SW480 (cell line): ENCODE measurements at regions not wholly inside any gene's neighbourhood (a gene's known extent, or its start where the extent isn't known, plus 50 kb on each side); places are given as distances from the start of the nearest gene placed in this dataset.

Experiments used
- DNase-seq: peaks from one replicate; pipeline ENCODE4 v3.0.0-alpha.2; 2016; ENCODE audit warnings: low spot score

DNA sequence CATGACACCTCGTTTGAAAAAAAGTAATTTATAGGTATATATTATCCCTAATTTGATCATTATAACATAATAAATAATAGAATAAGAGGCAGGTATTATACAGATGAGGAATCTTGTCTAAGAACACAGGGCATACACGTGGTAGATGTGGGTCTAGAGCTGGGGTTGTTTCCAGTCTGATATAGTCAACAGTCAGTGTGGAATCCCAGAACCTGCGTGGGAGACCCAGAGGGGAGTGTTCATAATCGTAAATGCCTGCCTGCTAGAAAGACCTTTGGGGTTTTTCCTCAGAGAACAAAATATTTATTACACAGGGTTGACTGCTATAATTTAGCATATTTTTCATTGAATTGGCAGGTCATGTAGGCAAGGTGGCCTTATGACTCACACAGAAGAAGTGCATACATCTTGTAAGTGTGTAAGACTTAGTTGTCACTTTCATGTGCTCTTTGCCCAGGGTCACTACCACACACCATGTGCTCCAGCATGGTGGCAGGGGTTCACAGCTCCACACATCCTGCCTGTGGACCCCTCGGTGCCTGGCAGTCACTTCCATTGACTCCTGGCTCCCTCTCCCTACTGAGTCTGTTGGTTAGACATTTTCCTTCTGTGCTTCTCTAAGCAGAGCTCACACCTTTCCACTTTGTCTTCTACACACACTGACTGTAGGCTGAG is 94.9 kb upstream of the IKZF1 start:
- no peak for DNase-seq

DNA sequence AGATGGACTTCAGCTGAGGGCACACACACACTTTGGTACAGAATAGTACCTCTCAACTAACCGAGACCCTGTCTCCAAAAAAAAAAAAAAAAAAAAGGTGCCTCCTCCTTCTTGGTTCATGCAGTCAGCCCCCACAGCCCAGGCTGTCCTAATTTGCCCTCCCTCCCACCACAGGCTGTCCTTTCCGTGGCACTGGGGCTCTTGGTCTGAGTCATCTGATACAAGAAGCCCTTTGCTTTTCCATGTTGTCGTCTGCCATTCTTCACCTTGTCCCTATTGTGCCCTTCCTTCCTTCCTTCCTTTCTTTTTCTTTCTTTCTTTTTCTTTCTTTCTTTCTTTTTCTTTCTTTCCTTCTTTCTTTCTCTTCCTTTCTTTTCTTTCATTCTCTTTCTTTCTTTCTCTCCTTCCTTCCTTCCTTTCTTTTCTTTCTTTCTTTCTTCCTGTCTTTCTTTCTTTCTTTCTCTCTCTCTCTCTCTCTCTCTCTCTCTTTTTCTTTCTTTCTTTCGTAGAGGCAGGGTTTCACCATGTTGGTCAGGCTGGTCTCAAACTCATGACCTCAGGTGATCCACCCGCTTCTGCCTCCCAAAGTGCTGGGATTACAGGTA is 96.0 kb upstream of the IKZF1 start:
- no peak for DNase-seq

DNA sequence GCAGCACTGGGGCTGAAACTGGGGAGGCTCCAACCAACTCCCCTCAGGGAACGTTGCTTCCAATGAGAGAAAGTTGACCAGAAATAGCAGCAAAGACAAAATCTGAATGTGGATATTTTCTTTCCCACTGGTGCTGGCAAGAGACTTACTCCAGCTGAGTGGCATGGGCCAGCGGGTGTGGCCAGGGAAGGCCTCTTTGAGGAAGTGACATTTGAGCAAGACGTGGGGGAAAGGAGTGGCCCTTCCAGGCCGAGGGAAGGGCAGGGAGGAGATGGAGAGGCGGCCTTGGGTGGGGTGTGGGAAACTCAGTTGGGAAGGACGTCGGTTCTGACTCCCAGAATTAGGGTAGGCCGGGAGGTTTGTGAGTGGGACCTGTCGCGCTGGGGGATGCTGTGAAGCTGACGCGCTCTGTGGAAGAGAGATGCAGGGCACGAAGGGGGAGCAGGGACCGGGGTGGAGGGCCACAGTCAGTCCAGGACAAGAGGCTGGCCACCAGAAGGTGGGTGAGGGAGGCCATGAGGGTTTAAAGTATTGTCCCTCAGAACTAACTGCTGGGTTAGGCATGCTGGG is 96.7 kb upstream of the IKZF1 start:
- DNase-seq = no peak

DNA sequence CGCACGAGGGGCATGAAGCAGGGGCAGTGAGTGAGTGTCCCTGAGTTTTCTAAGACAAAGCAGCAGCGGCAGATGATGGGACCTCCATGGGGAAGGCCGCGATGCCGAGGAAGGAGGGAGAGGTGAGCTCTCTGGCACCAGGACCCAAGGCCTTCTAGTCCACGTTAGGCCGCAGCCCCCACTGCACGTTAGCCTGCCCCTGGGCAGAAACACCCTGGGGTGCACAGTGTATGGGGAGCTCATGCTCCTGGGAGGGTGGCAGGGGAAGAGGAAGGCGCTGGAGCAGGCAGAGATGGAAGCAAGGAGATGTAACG is 97.3 kb upstream of the IKZF1 start:
- DNase-seq = no peak

DNA sequence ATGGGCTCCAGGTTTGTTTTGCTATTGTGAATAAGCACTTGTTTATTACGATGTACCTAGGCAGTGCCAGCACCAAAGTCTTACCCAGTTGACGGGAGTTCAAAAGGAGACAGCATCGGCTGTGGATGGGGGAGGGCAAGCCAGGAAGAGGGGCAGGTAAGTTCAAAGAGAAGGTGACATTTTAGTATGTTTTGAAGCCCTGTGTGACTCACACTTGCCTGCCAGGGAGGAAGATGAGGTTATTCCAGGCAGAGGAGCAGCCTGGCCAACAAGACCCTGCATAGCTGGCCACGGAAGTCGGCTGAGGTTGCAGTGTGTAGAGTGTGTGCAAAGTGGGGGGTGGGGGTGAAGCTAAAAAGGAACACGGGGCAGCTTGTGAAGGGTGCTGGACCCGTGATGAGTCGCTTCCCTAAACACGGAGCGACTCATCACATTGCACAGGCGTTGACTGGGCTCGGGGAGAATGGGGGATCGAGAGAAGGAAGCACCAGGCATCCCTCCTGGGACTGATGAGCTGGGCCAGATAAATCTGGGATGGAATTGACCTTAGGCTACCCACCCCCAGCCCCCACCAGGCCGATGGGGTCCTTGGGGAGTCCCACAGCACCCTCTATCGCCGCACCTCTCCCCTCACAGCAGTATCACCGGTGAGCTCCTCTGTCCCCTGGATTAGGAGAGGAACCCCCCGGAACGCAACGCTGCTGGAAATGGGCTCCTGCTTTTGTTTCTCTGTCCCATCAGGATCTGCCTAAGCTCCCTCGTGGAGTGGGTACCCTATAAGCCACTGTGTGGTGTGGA is 97.9 kb upstream of the IKZF1 start:
- DNase-seq = peak; percentile 86

- DNase-seq = no peak
Measured at GRCh38 chr7:50205011-50205410, 99.5 kb upstream of the IKZF1 start.

DNA sequence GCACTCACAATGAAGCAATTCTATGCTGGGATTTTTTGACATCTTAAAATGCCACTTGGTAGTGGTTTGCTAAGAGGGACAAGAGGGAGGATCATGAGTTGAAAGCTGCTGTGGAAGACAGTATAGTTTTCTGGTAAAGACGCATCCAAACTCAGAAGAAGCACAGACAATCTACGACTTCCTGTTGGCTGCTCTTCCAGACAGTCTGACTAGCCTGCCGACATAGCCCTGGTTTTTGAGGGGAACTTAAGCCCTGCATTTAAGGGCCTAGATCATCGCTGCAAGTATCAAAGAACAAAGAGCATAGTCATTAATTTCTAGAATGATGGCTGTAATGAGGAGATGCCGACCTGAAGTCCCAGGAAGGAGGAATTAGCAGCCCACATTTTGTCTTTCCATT is 99.9 kb upstream of the IKZF1 start:
- DNase-seq = no peak

DNA sequence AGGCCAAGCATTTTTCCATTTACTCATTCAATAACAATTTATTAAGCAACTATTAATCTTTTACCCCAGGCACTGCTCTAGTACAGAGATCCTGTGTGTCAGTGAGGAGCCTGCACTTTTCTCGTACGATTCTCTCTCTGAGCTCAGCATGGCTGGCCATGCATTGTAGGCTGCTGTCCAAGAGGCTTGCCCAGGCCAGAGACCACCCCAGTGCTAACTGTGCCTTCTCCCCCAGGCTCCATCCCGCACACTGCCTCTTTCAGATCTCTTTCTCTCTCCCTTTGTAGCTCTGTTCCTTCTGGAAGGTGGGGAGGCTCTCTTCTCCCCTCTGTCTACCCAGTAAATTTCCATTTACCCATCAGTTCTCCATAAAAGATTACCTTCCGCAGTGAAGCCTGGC is 101.0 kb upstream of the IKZF1 start:
- no peak for DNase-seq

DNA sequence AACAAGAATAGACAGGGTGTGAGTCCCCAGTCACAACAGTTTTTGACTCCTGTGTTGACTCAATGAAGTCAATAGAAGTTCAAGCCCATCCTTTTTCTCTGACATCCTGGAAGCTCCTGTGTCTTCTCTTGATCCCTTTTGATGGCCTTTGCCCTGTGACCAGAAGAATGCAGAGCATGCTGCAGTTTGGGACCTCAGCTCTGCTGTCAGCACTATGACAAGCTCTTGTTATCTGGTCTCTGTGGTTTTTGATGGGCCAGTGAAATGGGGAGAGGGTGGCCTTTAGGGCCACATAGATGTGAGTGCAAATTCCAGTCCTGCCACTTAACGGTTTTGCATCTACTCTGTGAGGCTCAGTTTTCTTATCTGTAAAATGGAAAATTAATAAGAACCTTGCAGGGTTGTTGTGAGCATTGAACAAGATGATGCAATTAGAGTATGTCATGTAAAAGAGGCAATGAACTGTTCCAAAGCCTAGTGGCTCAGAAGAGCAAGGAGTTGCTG is 102.4 kb upstream of the IKZF1 start:
- DNase-seq = peak; percentile 8

GRCh38 chr7:50199824-50200223 is 104.7 kb upstream of the IKZF1 start:
- no peak for DNase-seq

GRCh38 chr7:50197549-50197948 is 104.5 kb upstream of the ZPBP start:
- peak; percentile 98 for DNase-seq

GRCh38 chr7:50196719-50197118 is 103.7 kb upstream of the ZPBP start:
- DNase-seq = no peak

DNA sequence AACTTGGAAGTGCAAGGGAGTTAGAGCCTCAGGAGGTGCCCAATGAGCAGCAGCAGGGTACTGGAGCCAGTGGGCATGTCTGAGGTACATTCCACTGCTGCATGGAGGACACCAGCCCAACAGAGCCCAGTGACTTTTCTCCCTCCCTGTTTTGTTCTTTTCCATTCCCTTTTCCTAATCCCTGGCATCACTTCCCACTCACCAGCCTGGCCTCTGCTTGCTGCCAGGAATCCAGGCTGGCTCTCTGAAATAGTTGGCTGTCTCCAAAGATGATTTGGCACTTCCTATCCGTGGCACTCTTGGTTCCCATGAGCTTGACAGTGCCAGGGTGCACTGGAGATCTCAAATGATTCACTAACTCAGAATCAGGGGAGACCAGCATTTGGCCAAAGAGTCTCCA is 97.7 kb upstream of the ZPBP start:
- DNase-seq = no peak

DNA sequence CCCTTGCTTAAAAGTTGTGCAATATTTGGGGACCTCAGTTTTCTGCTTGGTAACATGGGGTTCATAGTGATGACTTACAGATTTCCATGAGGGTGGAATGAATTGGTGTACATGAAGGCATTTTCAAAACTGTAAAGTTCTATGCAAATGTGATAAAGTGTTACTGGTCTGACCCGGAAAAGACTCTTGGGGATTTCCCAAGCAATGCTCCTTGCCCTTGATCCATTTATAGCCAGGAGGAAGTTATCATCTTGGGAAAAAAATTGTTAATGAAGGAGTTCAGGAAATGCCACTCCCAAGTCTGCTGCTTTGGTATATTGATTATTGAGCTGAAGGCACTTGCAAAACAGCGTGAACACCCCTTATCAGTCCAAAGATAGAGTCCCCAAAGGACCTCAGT is 96.3 kb upstream of the ZPBP start:
- DNase-seq = no peak

DNA sequence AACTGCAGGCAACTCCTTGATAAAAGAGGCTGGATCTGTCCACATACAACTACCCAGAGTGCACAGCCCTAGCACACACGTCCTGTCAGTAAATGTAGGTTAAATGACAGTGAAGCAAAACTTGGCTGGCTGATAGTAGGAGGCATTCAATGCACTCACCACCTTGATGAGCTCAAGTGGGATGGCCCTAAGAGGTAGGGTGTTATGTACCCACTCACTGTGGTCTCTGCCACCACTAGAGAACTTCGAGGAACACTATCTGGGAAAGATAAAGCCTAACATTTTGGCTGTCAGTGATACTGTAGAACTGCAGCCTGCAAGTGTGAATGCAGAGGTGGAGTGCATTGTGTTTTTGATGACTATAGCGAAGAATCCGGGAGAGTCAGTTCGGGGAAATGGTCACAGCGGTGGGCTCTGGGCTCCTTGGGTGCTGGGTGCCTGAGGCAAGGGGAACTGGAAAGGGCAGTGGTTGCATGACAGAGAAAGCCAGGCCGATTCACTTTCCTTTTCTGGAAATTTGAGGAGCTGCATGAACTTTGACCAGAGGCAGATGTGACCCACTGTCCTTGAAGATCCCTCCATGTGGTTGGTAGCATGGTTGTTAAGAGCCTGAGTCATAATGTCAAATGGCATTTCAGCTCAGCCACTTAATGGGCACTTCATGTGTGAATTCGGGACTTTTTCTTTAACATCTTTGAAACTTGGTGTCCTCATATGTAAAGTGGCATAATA is 93.1 kb upstream of the ZPBP start:
- DNase-seq = no peak

DNA sequence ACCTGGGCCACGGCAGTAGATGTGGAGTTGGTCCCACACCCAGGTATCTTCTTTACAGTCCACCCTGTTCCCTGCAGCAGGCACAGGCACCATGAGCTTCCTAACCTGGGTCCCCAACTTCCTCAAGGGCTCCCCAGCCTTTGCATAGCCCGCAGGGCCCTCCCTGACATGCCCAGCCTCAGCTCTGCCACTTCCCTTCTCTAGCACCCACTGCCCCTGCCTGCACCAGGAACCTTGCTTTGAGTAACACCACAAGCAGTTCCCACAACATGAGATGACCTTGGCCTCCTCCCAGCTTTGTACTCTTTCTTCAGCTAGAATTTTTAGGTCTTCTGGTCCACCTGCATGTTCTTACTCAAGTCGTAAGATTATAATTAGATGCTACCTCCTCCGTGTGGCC is 92.2 kb upstream of the ZPBP start:
- no peak for DNase-seq

GRCh38 chr7:50184271-50184990 is 91.4 kb upstream of the ZPBP start:
- DNase-seq = no peak

GRCh38 chr7:50182759-50183158 is 89.7 kb upstream of the ZPBP start:
- DNase-seq = no peak

DNA sequence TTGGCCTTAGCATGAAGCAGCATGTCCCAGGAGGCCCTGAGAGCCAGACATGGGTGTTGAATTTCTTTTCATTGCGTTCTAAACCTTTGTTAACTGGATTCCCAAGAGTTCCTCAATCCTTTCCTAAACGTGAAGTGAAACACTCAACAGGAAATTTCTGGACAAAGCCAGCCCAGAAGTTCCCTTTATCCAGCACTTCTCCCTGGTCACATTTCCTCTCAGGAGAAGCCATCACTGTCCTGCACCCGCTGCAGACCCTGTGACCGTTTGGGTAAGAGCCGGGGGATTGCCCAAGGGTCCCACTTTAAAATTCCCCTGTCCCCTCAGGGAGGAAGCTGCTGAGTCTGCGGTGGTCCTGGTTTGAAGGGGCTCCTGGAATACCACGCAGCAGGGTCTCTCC is 88.0 kb upstream of the ZPBP start:
- no peak for DNase-seq

- DNase-seq = no peak
Measured at GRCh38 chr7:50178166-50178565, 85.1 kb upstream of the ZPBP start.

- DNase-seq = no peak
Measured at GRCh38 chr7:50174948-50175347, 81.9 kb upstream of the ZPBP start.
